ENCODE measurements at regions not wholly inside any gene's neighbourhood (a gene's known extent, or its start where the extent isn't known, plus 50 kb on each side); places are given as distances from the start of the nearest gene placed in this dataset.

GRCh38 chr2:16013359-16013911, 73.1 kb downstream of the MYCN start:
- Histone ChIP-seq H3F3A (ENCODE audit: low read depth) (no peaks in the 10 kb centered on the region), H3K4me3 (ENCODE audit: low read length, poor library complexity, severe bottlenecking) (no peak overlapping the region), H3K9me3 (ENCODE audit: insufficient read depth, low read depth, low read length) (no peaks in the 10 kb centered on the region), H3K79me2 (ENCODE audit: insufficient read depth, low read length) (no peaks in the 10 kb centered on the region), H3K4me2 (ENCODE audit: low read depth, low read length, poor library complexity, severe bottlenecking) (no peak overlapping the region), H3K9ac (ENCODE audit: low read depth, low read length, poor library complexity, severe bottlenecking) (no peak overlapping the region), H3K4me1 (ENCODE audit: insufficient read depth, low read length, poor library complexity, severe bottlenecking) (no peaks in the 10 kb centered on the region), H4K20me1 (ENCODE audit: insufficient read depth, low read length, poor library complexity, severe bottlenecking) (no peaks in the 10 kb centered on the region), H2AFZ (ENCODE audit: low read length) (no peak overlapping the region), H3K36me3 (ENCODE audit: insufficient read depth, low read length) (no peaks in the 10 kb centered on the region), H3K9me2 (replicated peaks; ENCODE audit: low read depth, low read length) (no peaks in the 10 kb centered on the region), H3K27me3 (ENCODE audit: insufficient read depth, low read length, poor library complexity, severe bottlenecking) (no peaks in the 10 kb centered on the region)
- TF ChIP-seq EZH2phosphoT487 (IDR thresholded peaks at IDR 0.05; ENCODE audit: borderline replicate concordance) = no peak
- TF ChIP-seq CTCF (conservative IDR thresholded peaks at IDR 0.05; ENCODE audit: low read length) = no peak

- no peaks in the 10 kb centered on the region for H3K9me2 ChIP-seq (replicated peaks; ENCODE audit: low read depth, low read length)
- no peak overlapping the region for H2AFZ ChIP-seq (ENCODE audit: low read length)
- H3F3A ChIP-seq (ENCODE audit: low read depth) = no peaks in the 10 kb centered on the region
- H3K4me3 ChIP-seq (ENCODE audit: low read length, poor library complexity, severe bottlenecking) = no peak overlapping the region
- H3K4me1 ChIP-seq (ENCODE audit: insufficient read depth, low read length, poor library complexity, severe bottlenecking) = no peaks in the 10 kb centered on the region
- no peaks in the 10 kb centered on the region for H3K79me2 ChIP-seq (ENCODE audit: insufficient read depth, low read length)
- H3K36me3 ChIP-seq (ENCODE audit: insufficient read depth, low read length) = no peaks in the 10 kb centered on the region
- H3K27me3 ChIP-seq (ENCODE audit: insufficient read depth, low read length, poor library complexity, severe bottlenecking) = no peaks in the 10 kb centered on the region
- H3K9ac ChIP-seq (ENCODE audit: low read depth, low read length, poor library complexity, severe bottlenecking) = no peak overlapping the region
- no peaks in the 10 kb centered on the region for H4K20me1 ChIP-seq (ENCODE audit: insufficient read depth, low read length, poor library complexity, severe bottlenecking)
- no peaks in the 10 kb centered on the region for H3K9me3 ChIP-seq (ENCODE audit: insufficient read depth, low read depth, low read length)
- no peak overlapping the region for H3K4me2 ChIP-seq (ENCODE audit: low read depth, low read length, poor library complexity, severe bottlenecking)
- no peak for TF ChIP-seq EZH2phosphoT487 (IDR thresholded peaks at IDR 0.05; ENCODE audit: borderline replicate concordance)
- TF ChIP-seq CTCF (conservative IDR thresholded peaks at IDR 0.05; ENCODE audit: low read length) = no peak
Observed at GRCh38 chr2:16012626-16013358, 72.4 kb downstream of the MYCN start.

GRCh38 chr2:16012029-16012596, 71.8 kb downstream of the MYCN start:
- Histone ChIP-seq H2AFZ (ENCODE audit: low read length) (no peak overlapping the region), H3K4me3 (ENCODE audit: low read length, poor library complexity, severe bottlenecking) (no peak overlapping the region), H3K9me3 (ENCODE audit: insufficient read depth, low read depth, low read length) (no peaks in the 10 kb centered on the region), H3F3A (ENCODE audit: low read depth) (no peaks in the 10 kb centered on the region), H3K9me2 (replicated peaks; ENCODE audit: low read depth, low read length) (no peaks in the 10 kb centered on the region), H3K27me3 (ENCODE audit: insufficient read depth, low read length, poor library complexity, severe bottlenecking) (no peaks in the 10 kb centered on the region), H3K9ac (ENCODE audit: low read depth, low read length, poor library complexity, severe bottlenecking) (no peak overlapping the region), H3K36me3 (ENCODE audit: insufficient read depth, low read length) (no peaks in the 10 kb centered on the region), H3K4me2 (ENCODE audit: low read depth, low read length, poor library complexity, severe bottlenecking) (no peak overlapping the region), H4K20me1 (ENCODE audit: insufficient read depth, low read length, poor library complexity, severe bottlenecking) (no peaks in the 10 kb centered on the region), H3K4me1 (ENCODE audit: insufficient read depth, low read length, poor library complexity, severe bottlenecking) (no peaks in the 10 kb centered on the region), H3K79me2 (ENCODE audit: insufficient read depth, low read length) (no peaks in the 10 kb centered on the region)
- TF ChIP-seq EZH2phosphoT487 (IDR thresholded peaks at IDR 0.05; ENCODE audit: borderline replicate concordance) = no peak
- TF ChIP-seq CTCF (conservative IDR thresholded peaks at IDR 0.05; ENCODE audit: low read length) = no peak
